NCI-H1694 (cell line): ENCODE measurements at regions not wholly inside any gene's neighbourhood (a gene's known extent, or its start where the extent isn't known, plus 50 kb on each side); places are given as distances from the start of the nearest gene placed in this dataset.
A peak's percentile ranks its signal among the peaks of the same experiment; 100 is the strongest.

Experiments used
- DNase-seq: peaks from one replicate; lab custom pipeline; 2025; lab: John Stamatoyannopoulos, UW

- DNase-seq, result no peak
Measured at GRCh38 chr10:94043431-94043990, 49.8 kb downstream of the PLCE1 start.

GRCh38 chr10:94046098-94046497 is 52.4 kb downstream of the PLCE1 start:
- DNase-seq, result no peak

DNA sequence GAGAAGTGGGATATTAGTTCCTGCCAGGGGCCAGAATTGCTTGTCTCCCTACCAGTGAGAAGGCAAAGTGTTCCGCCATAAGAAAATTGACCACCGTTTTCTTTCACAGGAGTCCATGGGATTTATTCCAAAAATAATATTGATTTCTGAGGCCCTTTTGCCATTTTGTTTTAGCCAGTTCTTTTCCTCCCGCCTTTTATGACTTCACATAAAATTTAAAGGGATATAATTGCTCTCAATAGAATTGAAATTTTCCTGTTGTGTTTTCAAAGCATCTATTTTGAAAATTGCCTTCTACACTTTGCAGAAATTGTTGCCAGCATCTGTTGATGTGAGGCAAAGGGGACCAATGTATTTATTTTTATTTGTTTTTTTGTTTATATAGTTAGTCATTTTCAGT is 53.6 kb downstream of the PLCE1 start:
- DNase-seq, result no peak

- DNase-seq, result no peak
Measured at GRCh38 chr10:94049911-94050310, 56.2 kb downstream of the PLCE1 start.

- no peak for DNase-seq
Measured at GRCh38 chr10:94052281-94052680, 58.5 kb downstream of the PLCE1 start.

- DNase-seq, result no peak
Measured at GRCh38 chr10:94052866-94053791, 59.4 kb downstream of the PLCE1 start.

DNA sequence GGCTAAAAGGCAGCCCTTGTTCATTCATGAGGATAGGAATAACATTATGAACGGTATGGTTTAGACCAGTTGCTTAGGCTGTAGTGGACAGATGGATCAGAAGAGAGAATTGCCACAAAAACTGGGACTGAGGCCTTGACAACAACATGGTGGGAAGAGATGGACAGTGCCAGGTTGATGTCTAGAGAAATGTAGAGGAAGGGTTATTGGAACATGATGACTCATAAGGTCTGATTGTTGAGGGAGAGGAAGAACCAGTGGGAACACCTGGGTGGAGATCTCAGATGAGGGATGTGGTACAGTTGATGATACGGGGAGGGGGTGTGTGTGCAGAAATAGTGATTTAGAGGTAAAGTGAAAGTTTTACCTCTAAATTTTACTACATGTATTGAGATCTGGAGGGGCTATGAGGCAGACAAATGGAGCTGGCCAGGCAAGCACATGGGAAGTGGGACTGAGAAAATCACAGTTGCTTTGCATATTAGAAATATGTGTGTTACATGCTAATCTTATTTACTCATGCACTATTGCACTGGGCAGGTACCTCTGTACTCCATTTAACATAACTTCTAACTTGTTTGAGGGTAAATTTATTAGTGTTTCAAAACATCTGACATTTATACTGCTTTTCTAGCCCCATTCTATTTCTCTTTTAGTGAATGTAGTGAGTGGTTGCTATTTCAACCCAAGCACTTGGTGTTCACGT is 65.6 kb downstream of the PLCE1 start:
- no peak for DNase-seq

DNA sequence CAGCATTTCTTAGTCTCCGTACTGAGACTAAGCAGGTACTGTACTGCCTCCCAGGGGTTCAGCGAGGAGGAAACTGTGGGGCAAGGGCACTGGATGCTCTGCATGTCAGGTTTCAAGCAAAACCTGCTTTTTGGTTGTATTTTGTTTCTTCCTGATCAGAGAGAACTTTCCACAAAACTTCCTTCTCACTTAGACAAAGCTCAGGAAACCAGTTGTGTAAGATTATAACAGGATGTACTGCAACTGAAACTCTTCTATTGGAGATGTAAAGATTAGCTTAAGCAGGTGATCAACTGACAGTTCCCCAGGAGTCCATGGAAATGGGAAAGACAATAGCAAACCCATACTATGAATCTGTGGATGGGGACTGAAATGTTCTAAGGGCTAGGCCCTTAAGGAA is 67.3 kb downstream of the PLCE1 start:
- DNase-seq, result no peak

GRCh38 chr10:94062611-94063010 is 68.9 kb downstream of the PLCE1 start:
- no peak for DNase-seq

DNA sequence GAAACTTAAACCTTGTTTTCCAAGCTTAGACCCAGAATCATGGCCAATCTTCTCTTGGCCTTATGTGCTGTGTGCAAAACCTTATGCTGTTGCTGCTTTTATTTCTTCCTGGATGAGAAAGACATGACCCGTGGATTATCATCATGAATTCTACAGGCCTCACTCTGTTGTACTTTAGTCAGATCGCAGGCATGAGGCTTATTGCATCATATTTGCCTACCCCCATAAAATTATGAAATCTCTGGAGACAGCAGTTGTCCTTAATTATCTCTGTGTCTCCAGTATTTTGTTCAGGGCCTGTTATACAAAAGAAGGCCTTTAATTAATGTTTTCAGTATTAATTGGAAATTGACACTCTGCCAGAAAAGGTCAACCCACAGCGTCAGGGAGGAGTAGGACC is 71.6 kb downstream of the PLCE1 start:
- DNase-seq, result no peak

- no peak for DNase-seq
Measured at GRCh38 chr10:94065787-94066186, 72.1 kb downstream of the PLCE1 start.

DNA sequence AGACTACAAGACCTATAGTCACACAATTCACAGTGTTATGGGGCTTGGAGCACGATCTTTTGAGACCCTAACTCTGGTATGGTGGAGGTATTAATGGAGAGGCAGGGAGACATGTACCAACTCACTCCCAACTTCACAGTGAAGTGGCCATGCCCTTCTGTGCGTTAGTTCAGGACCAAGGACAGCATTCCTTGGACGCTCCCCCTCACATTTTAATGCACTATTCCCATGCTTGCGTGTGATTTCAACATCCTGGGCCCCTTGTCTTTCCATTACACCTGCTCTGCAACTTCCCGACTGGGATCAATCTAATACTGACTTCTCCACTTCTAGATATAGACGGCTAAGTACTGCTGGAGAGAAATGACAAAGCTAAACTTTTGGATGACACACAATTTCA is 72.7 kb downstream of the PLCE1 start:
- DNase-seq, result no peak

- DNase-seq, result no peak
Measured at GRCh38 chr10:94069884-94070283, 76.2 kb downstream of the PLCE1 start.

- no peak for DNase-seq
Measured at GRCh38 chr10:94074462-94074861, 80.7 kb downstream of the PLCE1 start.

- no peak for DNase-seq
Measured at GRCh38 chr10:94075506-94075905, 81.8 kb downstream of the PLCE1 start.

DNA sequence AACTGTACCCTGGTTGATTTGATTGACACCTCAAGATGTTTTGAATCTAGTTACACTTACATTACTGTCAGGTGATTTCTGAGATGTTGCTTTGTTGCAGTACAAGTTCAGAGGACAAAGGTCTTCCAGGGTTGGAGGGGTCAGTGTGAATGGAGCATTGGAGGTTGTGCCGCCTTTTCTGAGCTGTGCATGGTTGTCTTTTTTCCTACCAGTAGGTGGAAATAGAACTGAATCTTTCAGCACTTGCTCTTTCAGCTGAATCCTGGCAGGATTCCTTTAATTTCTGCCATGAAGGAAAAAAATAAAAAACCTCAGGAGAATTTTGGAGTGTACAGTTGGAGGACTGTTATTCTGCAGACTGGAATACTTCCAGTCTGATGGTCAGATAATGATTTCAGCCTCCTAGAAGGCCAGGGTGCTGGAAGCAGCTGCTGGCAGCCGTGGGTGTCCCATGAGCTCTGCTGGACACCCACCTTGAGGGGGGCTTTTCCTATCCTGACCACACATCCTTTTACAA is 82.7 kb downstream of the PLCE1 start:
- DNase-seq, result peak; percentile 31

GRCh38 chr10:94077042-94077441 is 83.3 kb downstream of the PLCE1 start:
- no peak for DNase-seq

GRCh38 chr10:94080108-94080507 is 86.4 kb downstream of the PLCE1 start:
- DNase-seq, result no peak

DNA sequence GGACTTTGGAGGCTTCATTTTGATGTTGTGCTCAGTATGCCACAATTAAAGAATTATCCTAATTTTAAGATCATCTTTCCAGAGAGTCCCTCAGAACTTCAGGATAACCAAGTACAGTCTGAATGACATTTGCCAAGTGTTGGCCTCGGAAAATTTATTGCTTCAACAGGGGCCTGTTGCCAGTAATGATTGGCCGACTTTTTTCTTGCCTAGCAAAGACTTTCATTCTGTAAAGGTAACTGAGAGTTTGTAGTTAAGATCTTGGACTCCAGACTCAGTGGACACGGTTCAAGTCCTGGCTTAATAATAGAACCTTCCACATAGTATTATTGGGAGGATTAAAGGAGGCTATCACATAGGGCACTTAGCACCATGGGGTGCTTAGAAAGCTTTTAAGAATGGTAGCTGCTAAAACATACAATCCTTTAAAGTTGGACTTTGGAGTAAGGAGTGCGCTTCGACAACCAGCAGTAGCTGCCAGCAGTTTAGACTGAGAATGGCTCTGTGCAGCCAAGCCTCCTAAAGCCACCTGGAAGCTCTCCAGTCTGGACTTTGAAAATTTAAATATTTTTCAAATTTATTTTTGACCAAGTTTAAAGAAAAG is 90.0 kb downstream of the PLCE1 start:
- DNase-seq, result no peak

GRCh38 chr10:94084344-94084743 is 90.6 kb downstream of the PLCE1 start:
- no peak for DNase-seq

GRCh38 chr10:94085288-94085687 is 91.6 kb downstream of the PLCE1 start:
- DNase-seq, result no peak

DNA sequence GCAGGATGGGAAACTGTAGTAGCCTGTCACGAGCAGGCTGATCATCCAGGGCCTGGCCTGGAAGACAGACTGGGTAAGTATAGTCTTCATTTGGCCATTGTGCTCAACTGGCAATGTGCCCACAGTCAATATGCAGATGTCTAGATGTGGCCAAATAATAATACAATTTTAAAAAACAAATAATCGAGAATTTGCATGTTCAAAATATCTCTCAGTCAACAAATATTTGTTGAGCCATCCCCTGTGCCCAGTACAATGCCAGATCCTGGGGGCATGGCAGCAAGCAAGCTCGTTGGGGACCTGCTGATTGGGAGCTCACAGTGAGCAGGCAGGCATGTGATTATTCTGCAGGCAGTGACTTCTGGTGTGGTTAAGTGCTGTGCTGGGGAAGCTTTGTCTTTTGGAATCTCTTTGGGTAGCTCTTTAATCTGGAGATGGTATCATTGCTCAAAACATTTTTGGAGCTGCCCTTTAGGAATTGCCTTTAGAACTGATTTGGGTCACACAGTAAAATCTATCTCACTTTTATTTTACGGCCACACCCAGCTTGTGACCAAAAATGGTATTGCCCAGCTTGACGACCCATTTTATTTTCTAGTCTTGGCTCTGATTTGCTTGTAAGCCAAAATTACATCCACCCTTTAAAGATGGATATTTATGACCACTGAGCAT is 92.2 kb downstream of the PLCE1 start:
- DNase-seq, result no peak
